Fibroblast of lung (primary cell): ENCODE measurements at regions not wholly inside any gene's neighbourhood (a gene's known extent, or its start where the extent isn't known, plus 50 kb on each side); places are given as distances from the start of the nearest gene placed in this dataset.
A peak's percentile ranks its signal among the peaks of the same experiment; 100 is the strongest.

ENCODE experiments used
- DNase-seq, 2 donors: peaks; one replicate each; pipeline versions ENCODE4 v3.0.0 to v3.0.0-alpha.2; 2010; ENCODE audit warnings: low read depth in 2 of 2
- H2AFZ ChIP-seq: 2 replicates; pipeline ENCODE4 v1.5.1; 2012; ENCODE audit warnings: low read length, control low read depth, inconsistent platforms
- H3K27ac ChIP-seq: 2 replicates; pipeline ENCODE4 v1.5.1; 2011; ENCODE audit warnings: low read length, control low read depth; ENCODE audit not compliant: insufficient read depth
- H3K27me3 ChIP-seq: 2 replicates; pipeline ENCODE4 v1.5.1; 2011; ENCODE audit warnings: mild to moderate bottlenecking, low read length; ENCODE audit not compliant: control insufficient read depth, insufficient read depth
- H3K36me3 ChIP-seq: 2 replicates; pipeline ENCODE4 v1.5.1; 2011; ENCODE audit warnings: low read length; ENCODE audit not compliant: control insufficient read depth, insufficient read depth
- H3K4me1 ChIP-seq: 2 replicates; pipeline ENCODE4 v1.5.1; 2011; ENCODE audit warnings: low read length; ENCODE audit not compliant: control insufficient read depth, insufficient read depth; ENCODE audit errors: extremely low read depth
- H3K4me2 ChIP-seq: 2 replicates; pipeline ENCODE4 v1.5.1; 2011; ENCODE audit warnings: low read length, control low read depth; ENCODE audit not compliant: insufficient read depth; ENCODE audit errors: extremely low read depth
- H3K4me3 ChIP-seq, 4 experiments: fragments of 200-600 bp in 1 of 4; sonication (generic) in 1 of 4; replicated peaks in 1 of 4; 2 replicates each; pipeline ENCODE4 v1.5.1; 2011 to 2016; ENCODE audit warnings: low read length in 4 of 4, low read depth in 3 of 4, mild to moderate bottlenecking in 3 of 4, control low read depth in 2 of 4, inconsistent platforms in 1 of 4, mixed read lengths in 1 of 4; ENCODE audit not compliant: insufficient read depth in 1 of 4; ENCODE audit errors: control extremely low read depth in 1 of 4
- H3K79me2 ChIP-seq: 2 replicates; pipeline ENCODE4 v1.5.1; 2012; ENCODE audit warnings: mild to moderate bottlenecking, low read length, inconsistent platforms; ENCODE audit not compliant: control insufficient read depth, insufficient read depth
- H3K9ac ChIP-seq: 2 replicates; pipeline ENCODE4 v1.5.1; 2011; ENCODE audit warnings: mild to moderate bottlenecking, low read length, control low read depth; ENCODE audit not compliant: insufficient read depth
- H3K9me3 ChIP-seq: 2 replicates; pipeline ENCODE4 v1.5.1; 2012; ENCODE audit warnings: low read depth, low read length; ENCODE audit not compliant: control insufficient read depth, insufficient read depth
- H4K20me1 ChIP-seq: 2 replicates; pipeline ENCODE4 v1.5.1; 2011; ENCODE audit warnings: low read length; ENCODE audit not compliant: control insufficient read depth, insufficient read depth; ENCODE audit errors: extremely low read depth
- CTCF ChIP-seq, 2 donors: IDR thresholded peaks in 1 of 2; conservative IDR thresholded peaks in 1 of 2; 1 replicate in 1 of 2; 2 replicates in 1 of 2; pipeline ENCODE4 v1.5.1; 2011 to 2012; ENCODE audit warnings: low read length in 2 of 2, control low read depth in 1 of 2, inconsistent platforms in 1 of 2, low read depth in 1 of 2, mild to moderate bottlenecking in 1 of 2
- EZH2 ChIP-seq: IDR thresholded peaks from 2 replicates; pipeline ENCODE4 v1.5.1; 2012; ENCODE audit warnings: low read length, control low read depth, mild to moderate bottlenecking; ENCODE audit errors: missing control alignments

GRCh38 chr17:72031219-72031884 is 89.5 kb upstream of the SOX9 start:
- Histone ChIP-seq H3K27ac (no peak overlapping the region), H3K36me3 (no peaks in the 10 kb centered on the region), H4K20me1 (no peaks in the 10 kb centered on the region), H3K4me3 (no peak overlapping the region), H3K27me3 (no peaks in the 10 kb centered on the region), H2AFZ (peak overlapping the region; percentile 94), H3K9ac (no peak overlapping the region), H3K79me2 (no peaks in the 10 kb centered on the region), H3K4me2 (no peak overlapping the region), H3K4me1 (no peaks in the 10 kb centered on the region), H3K9me3 (no peaks in the 10 kb centered on the region)
- DNase-seq = no peak
- TF ChIP-seq CTCF (conservative IDR thresholded peaks at IDR 0.05 in 1 of 2, IDR thresholded peaks at IDR 0.05 in 1 of 2; ENCODE audit: low read depth in 1 of 2, low read length in 2 of 2) (no peak), EZH2 (no peak)

- H3K9ac ChIP-seq = no peak overlapping the region
- no peak overlapping the region for H3K27ac ChIP-seq
- no peak for DNase-seq
- no peak overlapping the region for H3K4me3 ChIP-seq
- no peaks in the 10 kb centered on the region for H3K27me3 ChIP-seq
- H3K4me2 ChIP-seq = no peak overlapping the region
- H3K4me1 ChIP-seq = no peaks in the 10 kb centered on the region
- H2AFZ ChIP-seq = no peak overlapping the region
- TF ChIP-seq CTCF (conservative IDR thresholded peaks at IDR 0.05 in 1 of 2, IDR thresholded peaks at IDR 0.05 in 1 of 2; ENCODE audit: low read depth in 1 of 2, low read length in 2 of 2) (no peak), EZH2 (no peak)
- H4K20me1 ChIP-seq = no peaks in the 10 kb centered on the region
- H3K79me2 ChIP-seq = no peaks in the 10 kb centered on the region
- no peaks in the 10 kb centered on the region for H3K36me3 ChIP-seq
- no peaks in the 10 kb centered on the region for H3K9me3 ChIP-seq
Measured at GRCh38 chr17:72033334-72033733, 87.5 kb upstream of the SOX9 start.

- Histone ChIP-seq H3K79me2 (no peaks in the 10 kb centered on the region), H3K4me1 (no peaks in the 10 kb centered on the region), H3K9me3 (no peaks in the 10 kb centered on the region), H2AFZ (no peak overlapping the region), H3K27me3 (no peaks in the 10 kb centered on the region), H3K4me3 (no peak overlapping the region), H3K27ac (no peak overlapping the region), H4K20me1 (no peaks in the 10 kb centered on the region), H3K36me3 (no peaks in the 10 kb centered on the region), H3K9ac (no peak overlapping the region), H3K4me2 (no peak overlapping the region)
- no peak for DNase-seq
- TF ChIP-seq EZH2 (no peak), CTCF (conservative IDR thresholded peaks at IDR 0.05 in 1 of 2, IDR thresholded peaks at IDR 0.05 in 1 of 2; ENCODE audit: low read depth in 1 of 2, low read length in 2 of 2) (no peak)
Measured at GRCh38 chr17:72034000-72034399, 86.8 kb upstream of the SOX9 start.
